Retinal pigment epithelial cell (primary cell): ENCODE measurements at regions not wholly inside any gene's neighbourhood (a gene's known extent, or its start where the extent isn't known, plus 50 kb on each side); places are given as distances from the start of the nearest gene placed in this dataset.

Experiments used
- DNase-seq: peaks from one replicate; pipeline ENCODE4 v3.0.0-alpha.2; 2010; ENCODE audit warnings: low read depth
- H3K4me3 ChIP-seq: 2 replicates; pipeline ENCODE4 v1.5.1; 2011; ENCODE audit warnings: mild to moderate bottlenecking, low read length, control low read depth, moderate library complexity
- TF ChIP-seq, protein P1 (sequence below): conservative IDR thresholded peaks from 2 replicates; pipeline ENCODE4 v1.5.1; 2011; ENCODE audit warnings: low read depth, low read length, control low read depth, inconsistent platforms

- TF ChIP-seq, protein P1, sequence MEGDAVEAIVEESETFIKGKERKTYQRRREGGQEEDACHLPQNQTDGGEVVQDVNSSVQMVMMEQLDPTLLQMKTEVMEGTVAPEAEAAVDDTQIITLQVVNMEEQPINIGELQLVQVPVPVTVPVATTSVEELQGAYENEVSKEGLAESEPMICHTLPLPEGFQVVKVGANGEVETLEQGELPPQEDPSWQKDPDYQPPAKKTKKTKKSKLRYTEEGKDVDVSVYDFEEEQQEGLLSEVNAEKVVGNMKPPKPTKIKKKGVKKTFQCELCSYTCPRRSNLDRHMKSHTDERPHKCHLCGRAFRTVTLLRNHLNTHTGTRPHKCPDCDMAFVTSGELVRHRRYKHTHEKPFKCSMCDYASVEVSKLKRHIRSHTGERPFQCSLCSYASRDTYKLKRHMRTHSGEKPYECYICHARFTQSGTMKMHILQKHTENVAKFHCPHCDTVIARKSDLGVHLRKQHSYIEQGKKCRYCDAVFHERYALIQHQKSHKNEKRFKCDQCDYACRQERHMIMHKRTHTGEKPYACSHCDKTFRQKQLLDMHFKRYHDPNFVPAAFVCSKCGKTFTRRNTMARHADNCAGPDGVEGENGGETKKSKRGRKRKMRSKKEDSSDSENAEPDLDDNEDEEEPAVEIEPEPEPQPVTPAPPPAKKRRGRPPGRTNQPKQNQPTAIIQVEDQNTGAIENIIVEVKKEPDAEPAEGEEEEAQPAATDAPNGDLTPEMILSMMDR, result no peak
- no peak overlapping the region for H3K4me3 ChIP-seq
- no peak for DNase-seq
Measured at GRCh38 chr16:73179705-73180331, 131.9 kb upstream of the ZFHX3 start.

GRCh38 chr16:73177729-73178295, 129.9 kb upstream of the ZFHX3 start:
- TF ChIP-seq, protein P1, result no peak
- no peak overlapping the region for H3K4me3 ChIP-seq
- no peak for DNase-seq

DNA sequence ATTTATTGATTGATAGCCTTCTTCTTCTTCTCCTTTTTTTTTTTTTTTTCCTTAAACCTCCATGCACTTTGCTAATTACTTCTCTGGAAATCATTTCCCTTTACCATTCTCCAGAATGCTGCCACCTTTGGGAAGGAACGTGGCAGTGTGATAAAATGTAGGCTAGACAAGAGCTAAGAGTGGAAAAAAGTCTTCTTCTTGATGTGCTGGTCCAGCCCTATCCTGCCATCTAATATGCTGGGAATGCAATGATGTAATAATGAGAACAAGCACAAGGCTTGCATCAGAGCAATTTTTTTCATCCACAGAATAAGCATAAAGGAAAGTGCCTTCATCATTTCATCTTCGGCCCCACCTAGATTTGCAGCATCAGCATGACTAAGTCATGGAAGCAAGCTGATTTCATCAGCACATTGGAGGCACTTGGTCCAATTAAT, 128.7 kb upstream of the ZFHX3 start:
- TF ChIP-seq, protein P1, result peak; percentile 58
- peak; percentile 45 for DNase-seq
- no peak overlapping the region for H3K4me3 ChIP-seq

- no peak for DNase-seq
- H3K4me3 ChIP-seq, result no peak overlapping the region
- TF ChIP-seq, protein P1, result no peak
Measured at GRCh38 chr16:73172973-73173709, 125.2 kb upstream of the ZFHX3 start.

- TF ChIP-seq, protein P1, result peak; percentile 36
- no peak overlapping the region for H3K4me3 ChIP-seq
- no peak for DNase-seq
Measured at GRCh38 chr16:73172241-73172972, 124.5 kb upstream of the ZFHX3 start.

- no peak for DNase-seq
- TF ChIP-seq, protein P1, result no peak
- no peak overlapping the region for H3K4me3 ChIP-seq
Measured at GRCh38 chr16:73171901-73172240, 123.9 kb upstream of the ZFHX3 start.
